H1 (cell line): ENCODE measurements at regions not wholly inside any gene's neighbourhood (a gene's known extent, or its start where the extent isn't known, plus 50 kb on each side); places are given as distances from the start of the nearest gene placed in this dataset.

Source experiments
- CTCF ChIA-PET: fragments of 300-600 bp; sonication (Branson Sonifier 250); formaldehyde crosslinking; loops from one replicate; lab custom pipeline; 2021; ENCODE audit not compliant: partially characterized antibody; lab: Charles Lee
- POLR2A ChIA-PET: fragments of 300-600 bp; sonication (Branson Sonifier 250); formaldehyde crosslinking; loops from one replicate; lab custom pipeline; 2021; ENCODE audit warnings: inconsistent platforms; ENCODE audit not compliant: partially characterized antibody; lab: Charles Lee
- DNase-seq, 2 experiments: peaks; one replicate each; pipeline versions ENCODE4 v3.0.0 to v3.0.0-alpha.2; 2010 to 2022; ENCODE audit warnings: low spot score in 2 of 2, low read depth in 1 of 2, mixed read lengths in 1 of 2
- FAIRE-seq: peaks from 2 replicates; lab custom pipeline; 2011; peaks lifted over from hg19 to GRCh38; lab: Jason Lieb, UNC
- H2AFZ ChIP-seq: 2 replicates; pipeline ENCODE4 v1.8.1; 2012; ENCODE audit warnings: low read length, inconsistent platforms
- H2AK5ac ChIP-seq: 2 replicates; pipeline ENCODE4 v1.6.1; 2013; ENCODE audit warnings: low read depth, low read length
- H2BK120ac ChIP-seq: replicated peaks from 2 replicates; pipeline ENCODE3; 2013; ENCODE audit warnings: low read depth, low read length, inconsistent platforms
- H2BK12ac ChIP-seq: 2 replicates; pipeline ENCODE4 v1.6.1; 2013; ENCODE audit warnings: low read depth, low read length
- H2BK15ac ChIP-seq: 2 replicates; pipeline ENCODE4 v1.6.1; 2013; ENCODE audit warnings: low read length
- H2BK20ac ChIP-seq: 2 replicates; pipeline ENCODE4 v1.6.1; 2013; ENCODE audit warnings: low read length
- H2BK5ac ChIP-seq: 2 replicates; pipeline ENCODE4 v1.6.1; 2013; ENCODE audit warnings: low read depth, low read length
- H3K14ac ChIP-seq: 2 replicates; pipeline ENCODE4 v1.6.1; 2013; ENCODE audit warnings: inconsistent platforms; ENCODE audit not compliant: insufficient read length
- H3K18ac ChIP-seq: 2 replicates; pipeline ENCODE4 v1.6.1; 2013; ENCODE audit warnings: low read length; ENCODE audit errors: extremely low read depth
- H3K23ac ChIP-seq: 2 replicates; pipeline ENCODE4 v1.6.1; 2013; ENCODE audit warnings: inconsistent platforms; ENCODE audit not compliant: insufficient read length
- H3K23me2 ChIP-seq: 2 replicates; pipeline ENCODE4 v1.6.1; 2013; ENCODE audit warnings: low read depth, low read length
- H3K27ac ChIP-seq: 2 replicates; pipeline ENCODE4 v1.6.1; 2011; ENCODE audit warnings: low read depth, low read length, inconsistent platforms
- H3K27me3 ChIP-seq, 4 experiments: replicated peaks in 1 of 4; 1 replicate in 1 of 4; 2 replicates in 3 of 4; pipeline versions ENCODE4 v1.6.1 to v1.8.1; 2011 to 2013; ENCODE audit warnings: low read length in 3 of 4, mild to moderate bottlenecking in 3 of 4, inconsistent platforms in 2 of 4, mixed read lengths in 2 of 4, moderate library complexity in 1 of 4; ENCODE audit not compliant: control insufficient read depth in 3 of 4, insufficient read depth in 3 of 4; ENCODE audit errors: extremely low read depth in 1 of 4
- H3K36me3 ChIP-seq, 4 experiments: 2 replicates each; pipeline versions ENCODE4 v1.6.1 to v1.8.1; 2011 to 2013; ENCODE audit warnings: mild to moderate bottlenecking in 4 of 4, low read length in 3 of 4, moderate library complexity in 2 of 4, control low read depth in 1 of 4, inconsistent platforms in 1 of 4; ENCODE audit not compliant: insufficient read depth in 4 of 4, control insufficient read depth in 2 of 4
- H3K4ac ChIP-seq: replicated peaks from 2 replicates; pipeline ENCODE3; 2013; ENCODE audit warnings: low read length, low read depth, mixed read lengths, inconsistent platforms; ENCODE audit not compliant: insufficient read length
- H3K4me1 ChIP-seq, 4 experiments: replicated peaks in 1 of 4; 1 replicate in 1 of 4; 2 replicates in 3 of 4; pipeline versions ENCODE4 v1.6.1 to v1.8.1; 2011 to 2013; ENCODE audit warnings: low read length in 3 of 4, inconsistent platforms in 2 of 4, mixed read lengths in 1 of 4; ENCODE audit not compliant: insufficient read depth in 4 of 4, control insufficient read depth in 3 of 4
- H3K4me2 ChIP-seq, 2 experiments: 2 replicates each; pipeline versions ENCODE4 v1.6.1 to v1.8.1; 2011 to 2013; ENCODE audit warnings: low read depth in 2 of 2, low read length in 2 of 2, control low read depth in 1 of 2, inconsistent platforms in 1 of 2, mild to moderate bottlenecking in 1 of 2; ENCODE audit not compliant: insufficient read depth in 1 of 2
- H3K4me3 ChIP-seq, 4 experiments: fragments of 200-600, 300-600 bp in 1 of 4; sonication (generic), shearing (Covaris generic), sonication (Bioruptor Twin) in 1 of 4; 2 replicates each; pipeline versions ENCODE4 v1.5.1 to v1.8.1; 2011 to 2016; ENCODE audit warnings: low read length in 4 of 4, low read depth in 3 of 4, control low read depth in 2 of 4, inconsistent platforms in 2 of 4, mild to moderate bottlenecking in 2 of 4, mixed read lengths in 1 of 4, moderate library complexity in 1 of 4; ENCODE audit not compliant: insufficient read depth in 2 of 4; ENCODE audit errors: extremely low read depth in 1 of 4
- H3K56ac ChIP-seq: replicated peaks from 2 replicates; pipeline ENCODE3; 2013; ENCODE audit warnings: low read depth, mild to moderate bottlenecking, mixed read lengths, low read length, inconsistent platforms; ENCODE audit not compliant: insufficient read length
- H3K79me1 ChIP-seq: 2 replicates; pipeline ENCODE4 v1.6.1; 2013; ENCODE audit warnings: low read depth, low read length, control low read depth
- H3K79me2 ChIP-seq, 2 experiments: 2 replicates each; pipeline versions ENCODE4 v1.6.1 to v1.8.1; 2012 to 2013; ENCODE audit warnings: low read length in 2 of 2, mild to moderate bottlenecking in 2 of 2, inconsistent platforms in 1 of 2; ENCODE audit not compliant: insufficient read depth in 2 of 2, control insufficient read depth in 1 of 2
- H3K9ac ChIP-seq, 4 experiments: replicated peaks in 1 of 4; 1 replicate in 1 of 4; 2 replicates in 3 of 4; pipeline versions ENCODE4 v1.6.1 to v1.8.1; 2011 to 2013; ENCODE audit warnings: low read depth in 3 of 4, low read length in 3 of 4, control low read depth in 2 of 4, mild to moderate bottlenecking in 2 of 4, moderate library complexity in 2 of 4, inconsistent platforms in 1 of 4; ENCODE audit errors: extremely low read depth in 1 of 4
- H3K9me3 ChIP-seq, 2 experiments: 2 replicates each; pipeline versions ENCODE4 v1.6.1 to v1.8.1; 2012 to 2013; ENCODE audit warnings: mild to moderate bottlenecking in 2 of 2, moderate library complexity in 2 of 2, control low read depth in 1 of 2, inconsistent platforms in 1 of 2, low read depth in 1 of 2, low read length in 1 of 2, mixed read lengths in 1 of 2; ENCODE audit not compliant: insufficient read depth in 2 of 2
- H4K20me1 ChIP-seq, 2 experiments: replicated peaks in 1 of 2; 2 replicates each; pipeline versions ENCODE3 to v1.8.1; 2011 to 2013; ENCODE audit warnings: inconsistent platforms in 2 of 2, low read length in 2 of 2, mild to moderate bottlenecking in 1 of 2; ENCODE audit not compliant: insufficient read depth in 2 of 2, control insufficient read depth in 1 of 2
- H4K5ac ChIP-seq: 2 replicates; pipeline ENCODE4 v1.6.1; 2013; ENCODE audit warnings: low read length, low read depth, mixed read lengths, inconsistent platforms; ENCODE audit not compliant: insufficient read length
- H4K8ac ChIP-seq: 2 replicates; pipeline ENCODE4 v1.8.0; 2013; ENCODE audit warnings: mild to moderate bottlenecking, moderate library complexity, low read length, inconsistent platforms; ENCODE audit not compliant: insufficient read depth; ENCODE audit errors: extremely low read depth
- H4K91ac ChIP-seq: replicated peaks from 2 replicates; pipeline ENCODE3; 2013; ENCODE audit warnings: low read length, mixed read lengths, inconsistent platforms; ENCODE audit not compliant: insufficient read length
- SUZ12 ChIP-seq: fragments of 200-600 bp; sonication (generic); IDR thresholded peaks from 2 replicates; pipeline ENCODE4 v1.6.1; 2012; ENCODE audit warnings: mild to moderate bottlenecking, inconsistent platforms, low read length, moderate library complexity, mixed read lengths
- WGBS, 2 experiments: shearing (Covaris generic) in 1 of 2; methylation state at CpG; one replicate each; pipeline versions ENCODE4 v1.1.6 to v1.1.7; 2013 to 2015; ENCODE audit warnings: low lambda C conversion rate in 2 of 2, mixed read lengths in 2 of 2, inconsistent platforms in 1 of 2, low coverage in 1 of 2, missing lambda C conversion rate in 1 of 2; ENCODE audit not compliant: insufficient replicate concordance in 2 of 2, insufficient coverage in 1 of 2, insufficient read length in 1 of 2; ENCODE audit errors: extremely low coverage in 1 of 2, missing lambda C conversion rate in 1 of 2; 5-methylcytosine and 5-hydroxymethylcytosine counted together
- TF ChIP-seq, protein P1 (sequence below), 3 experiments: IDR thresholded peaks; 1 replicate in 2 of 3; 2 replicates in 1 of 3; pipeline versions ENCODE4 v1.5.1 to v1.6.1; 2011; ENCODE audit warnings: low read length in 3 of 3, mild to moderate bottlenecking in 3 of 3, inconsistent platforms in 2 of 3, low read depth in 1 of 3, moderate library complexity in 1 of 3; ENCODE audit not compliant: insufficient read depth in 1 of 3; ENCODE audit errors: control extremely low read depth in 1 of 3

DNA sequence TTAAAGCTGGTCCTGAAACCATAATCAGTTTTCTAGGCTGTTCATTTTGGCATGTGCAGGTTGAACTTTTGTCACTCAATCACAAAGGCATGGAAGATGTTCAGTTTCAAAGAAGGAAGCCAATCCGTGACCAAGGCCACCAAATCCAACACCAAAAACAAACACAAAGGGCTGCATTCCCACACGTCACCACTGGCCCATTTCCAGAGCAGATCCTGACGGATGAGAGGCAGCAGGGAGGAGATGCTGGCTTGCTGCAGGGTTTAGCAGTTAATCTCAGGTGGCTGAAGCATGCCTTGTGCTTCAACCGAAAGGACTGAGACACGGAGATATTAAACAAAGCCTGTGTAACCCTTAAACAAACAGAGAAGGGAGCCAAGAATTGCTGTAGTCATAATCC lies 191.9 kb upstream of the CTAGE1 start:
- no peak overlapping the region for H3K4me3 ChIP-seq
- H3K4ac ChIP-seq, result no peak overlapping the region
- H3K79me1 ChIP-seq, result no peaks in the 10 kb centered on the region
- peaks cover 0 to 6% (median 2%) of the 10 kb centered on the region in 4 experiments; a peak in 4 of 7 replicates for H3K4me1 ChIP-seq
- TF ChIP-seq SUZ12, result no peak
- TF ChIP-seq, protein P1, sequence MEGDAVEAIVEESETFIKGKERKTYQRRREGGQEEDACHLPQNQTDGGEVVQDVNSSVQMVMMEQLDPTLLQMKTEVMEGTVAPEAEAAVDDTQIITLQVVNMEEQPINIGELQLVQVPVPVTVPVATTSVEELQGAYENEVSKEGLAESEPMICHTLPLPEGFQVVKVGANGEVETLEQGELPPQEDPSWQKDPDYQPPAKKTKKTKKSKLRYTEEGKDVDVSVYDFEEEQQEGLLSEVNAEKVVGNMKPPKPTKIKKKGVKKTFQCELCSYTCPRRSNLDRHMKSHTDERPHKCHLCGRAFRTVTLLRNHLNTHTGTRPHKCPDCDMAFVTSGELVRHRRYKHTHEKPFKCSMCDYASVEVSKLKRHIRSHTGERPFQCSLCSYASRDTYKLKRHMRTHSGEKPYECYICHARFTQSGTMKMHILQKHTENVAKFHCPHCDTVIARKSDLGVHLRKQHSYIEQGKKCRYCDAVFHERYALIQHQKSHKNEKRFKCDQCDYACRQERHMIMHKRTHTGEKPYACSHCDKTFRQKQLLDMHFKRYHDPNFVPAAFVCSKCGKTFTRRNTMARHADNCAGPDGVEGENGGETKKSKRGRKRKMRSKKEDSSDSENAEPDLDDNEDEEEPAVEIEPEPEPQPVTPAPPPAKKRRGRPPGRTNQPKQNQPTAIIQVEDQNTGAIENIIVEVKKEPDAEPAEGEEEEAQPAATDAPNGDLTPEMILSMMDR (IDR thresholded peaks at IDR 0.05; ENCODE audit: control extremely low read depth in 1 of 3, insufficient read depth in 1 of 3, low read depth in 1 of 3, low read length in 3 of 3), result peak in 1 of 3 experiments; percentile 27; a peak in 1 of 4 replicates
- POLR2A ChIA-PET, result no interaction called here
- no peaks in the 10 kb centered on the region for H4K20me1 ChIP-seq
- no peak overlapping the region for H2BK20ac ChIP-seq
- CTCF ChIA-PET, result no interaction called here
- H4K8ac ChIP-seq, result no peak overlapping the region
- no peaks in the 10 kb centered on the region for H3K36me3 ChIP-seq
- H3K14ac ChIP-seq, result no peak overlapping the region
- no peaks in the 10 kb centered on the region for H3K23me2 ChIP-seq
- H3K79me2 ChIP-seq, result no peaks in the 10 kb centered on the region
- no peak overlapping the region for H3K27ac ChIP-seq
- no peak overlapping the region for H2AK5ac ChIP-seq
- no peak overlapping the region for H3K56ac ChIP-seq
- H3K9ac ChIP-seq, result no peak overlapping the region
- H2AFZ ChIP-seq, result no peak overlapping the region
- 83% methylated on average over 5 of the region's 5 CpGs; no CpG with 5 or more reads in 1 of the 2 experiments for WGBS, 2 experiments
- no peak overlapping the region for H3K23ac ChIP-seq
- H2BK5ac ChIP-seq, result no peak overlapping the region
- H3K27me3 ChIP-seq, result no peaks in the 10 kb centered on the region
- no peaks in the 10 kb centered on the region for H3K9me3 ChIP-seq
- H3K18ac ChIP-seq, result no peak overlapping the region
- FAIRE-seq (no peak), DNase-seq (no peak)
- H2BK120ac ChIP-seq, result no peak overlapping the region
- H2BK15ac ChIP-seq, result no peak overlapping the region
- no peak overlapping the region for H3K4me2 ChIP-seq
- H2BK12ac ChIP-seq, result no peak overlapping the region
- H4K5ac ChIP-seq, result no peak overlapping the region
- no peak overlapping the region for H4K91ac ChIP-seq
